ENCODE measurements at regions not wholly inside any gene's neighbourhood (a gene's known extent, or its start where the extent isn't known, plus 50 kb on each side); places are given as distances from the start of the nearest gene placed in this dataset.

DNA sequence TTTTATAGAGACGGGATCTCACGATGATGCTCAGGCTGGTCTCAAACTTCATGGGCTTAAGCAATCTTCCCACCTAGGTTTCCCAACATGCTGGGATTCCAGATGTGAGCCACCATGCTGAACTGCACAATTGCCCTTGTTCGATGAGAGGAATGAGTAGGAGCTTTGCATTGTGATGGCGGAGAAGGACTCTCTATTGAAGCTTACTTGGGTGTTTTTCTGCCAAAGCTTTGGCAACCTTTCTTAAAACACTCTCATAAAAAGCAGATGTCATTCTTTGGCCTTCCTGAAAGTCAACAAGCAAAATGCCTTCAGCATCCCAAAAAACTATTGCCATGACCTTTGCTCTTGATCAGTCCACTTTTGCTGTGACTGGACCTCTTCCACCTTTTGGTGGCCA, 904.8 kb upstream of the TMEM132C start:
- DNase-seq = no peak

DNA sequence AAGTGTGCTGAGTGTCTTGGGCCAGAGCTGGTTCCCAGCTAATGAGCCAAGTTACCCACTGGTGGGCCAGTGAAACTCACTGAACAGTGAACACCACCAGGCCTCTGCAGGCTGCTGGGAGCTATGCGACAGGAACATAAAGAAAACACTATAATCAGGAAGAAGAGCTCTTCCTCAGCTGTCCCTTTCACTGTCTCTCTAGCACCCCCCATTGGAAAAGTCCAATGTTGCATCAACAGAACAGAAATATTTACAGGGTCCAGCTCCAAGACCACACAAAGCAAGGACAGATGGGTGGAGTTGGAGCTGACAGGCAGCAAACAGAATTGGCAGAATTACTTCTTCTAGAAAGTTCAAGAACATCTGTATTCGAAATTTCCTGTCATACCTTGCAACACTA, 903.6 kb upstream of the TMEM132C start:
- no peak for DNase-seq

GRCh38 chr12:127373559-127373958, 893.4 kb upstream of the TMEM132C start:
- no peak for DNase-seq

DNA sequence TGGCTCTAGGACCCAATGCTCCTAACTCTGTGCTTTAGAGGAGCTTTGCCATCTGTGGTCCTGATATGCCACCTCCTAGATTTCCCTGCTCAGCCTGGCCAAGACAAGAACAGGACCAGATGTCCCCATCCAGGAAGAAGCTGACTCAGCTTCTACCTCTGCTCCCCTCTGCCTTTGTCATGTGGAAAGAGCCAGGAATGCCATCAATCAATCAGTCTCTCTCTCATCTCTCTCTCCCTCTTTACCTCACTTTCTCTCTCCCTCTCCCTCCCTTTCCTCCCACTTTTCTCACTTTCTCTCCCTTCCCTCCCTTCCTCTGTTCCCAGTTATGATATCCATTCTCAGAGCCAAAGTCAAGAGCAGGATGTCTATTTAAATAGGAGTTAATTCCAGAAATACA, 892.5 kb upstream of the TMEM132C start:
- DNase-seq = no peak

GRCh38 chr12:127381043-127381668, 885.8 kb upstream of the TMEM132C start:
- no peak for DNase-seq

- no peak for DNase-seq
Measured at GRCh38 chr12:127381681-127382080, 885.3 kb upstream of the TMEM132C start.

DNA sequence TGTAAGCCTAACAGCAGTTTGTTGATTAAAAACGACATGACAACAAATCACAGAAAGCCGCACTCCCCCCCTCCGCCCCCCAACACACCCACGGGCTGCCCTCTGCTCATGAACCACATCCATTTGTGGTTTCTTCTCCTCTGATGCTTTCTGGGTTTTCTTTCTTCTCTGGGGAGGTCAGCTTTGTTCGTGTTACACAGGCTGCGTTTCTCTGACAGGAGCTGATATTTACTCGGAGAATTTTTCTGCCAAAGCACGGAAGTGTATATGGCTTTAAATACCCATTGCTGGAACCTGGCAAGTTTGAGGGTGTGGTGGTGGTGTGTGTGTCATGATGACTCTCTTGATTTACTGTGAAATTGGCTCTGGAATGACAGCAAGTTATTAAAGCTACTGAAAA, 883.7 kb upstream of the TMEM132C start:
- DNase-seq = no peak

DNA sequence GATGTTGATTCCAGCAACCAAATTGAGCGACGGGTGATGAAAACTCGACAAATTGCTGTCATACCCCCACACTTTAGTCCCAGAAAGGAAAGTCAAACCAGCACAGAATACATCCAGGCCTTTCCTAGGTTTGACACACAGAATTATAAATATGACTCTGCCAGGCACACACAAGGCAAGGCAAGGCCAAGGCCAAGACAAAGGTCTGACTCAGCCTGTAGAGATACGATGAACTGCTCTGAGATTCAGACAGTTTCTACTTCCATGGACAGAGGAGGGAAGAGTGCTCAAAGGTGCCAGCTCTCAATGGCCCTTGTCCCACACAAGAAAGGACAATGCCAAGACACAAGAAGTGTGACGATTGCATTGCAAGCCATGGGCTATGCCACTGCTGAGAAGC, 880.2 kb upstream of the TMEM132C start:
- no peak for DNase-seq

GRCh38 chr12:127388985-127389384, 878.0 kb upstream of the TMEM132C start:
- no peak for DNase-seq

- no peak for DNase-seq
Measured at GRCh38 chr12:127389923-127390322, 877.0 kb upstream of the TMEM132C start.

DNA sequence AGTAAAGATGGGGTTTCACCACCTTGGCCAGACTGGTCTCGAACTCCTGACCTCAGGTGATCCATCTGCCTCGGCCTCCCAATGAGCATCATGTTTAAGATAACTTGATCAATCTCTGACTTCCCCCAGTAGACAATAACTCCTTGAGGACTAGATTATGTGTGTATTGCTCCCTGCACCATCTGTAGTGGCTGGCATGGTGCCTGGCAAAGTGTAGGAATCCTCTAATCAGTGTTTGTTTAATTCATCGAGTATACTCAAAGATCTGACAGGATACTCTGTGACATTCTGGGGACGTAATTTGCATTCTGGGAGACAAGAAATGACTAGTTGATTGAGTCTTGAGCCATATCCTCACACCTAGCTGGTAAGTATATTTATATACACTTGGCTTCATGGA, 873.5 kb upstream of the TMEM132C start:
- DNase-seq = no peak

- no peak for DNase-seq
Measured at GRCh38 chr12:127393896-127394295, 873.1 kb upstream of the TMEM132C start.

GRCh38 chr12:127396734-127397133, 870.2 kb upstream of the TMEM132C start:
- no peak for DNase-seq

- DNase-seq = no peak
Measured at GRCh38 chr12:127398016-127398710, 868.8 kb upstream of the TMEM132C start.

GRCh38 chr12:127399451-127399850, 867.5 kb upstream of the TMEM132C start:
- DNase-seq = no peak

GRCh38 chr12:127400221-127400620, 866.7 kb upstream of the TMEM132C start:
- no peak for DNase-seq

GRCh38 chr12:127401005-127401404, 866.0 kb upstream of the TMEM132C start:
- no peak for DNase-seq

GRCh38 chr12:127401536-127401935, 865.4 kb upstream of the TMEM132C start:
- DNase-seq = no peak

GRCh38 chr12:127411166-127411915, 855.6 kb upstream of the TMEM132C start:
- no peak for DNase-seq

- DNase-seq = no peak
Measured at GRCh38 chr12:127411981-127412380, 855.0 kb upstream of the TMEM132C start.

DNA sequence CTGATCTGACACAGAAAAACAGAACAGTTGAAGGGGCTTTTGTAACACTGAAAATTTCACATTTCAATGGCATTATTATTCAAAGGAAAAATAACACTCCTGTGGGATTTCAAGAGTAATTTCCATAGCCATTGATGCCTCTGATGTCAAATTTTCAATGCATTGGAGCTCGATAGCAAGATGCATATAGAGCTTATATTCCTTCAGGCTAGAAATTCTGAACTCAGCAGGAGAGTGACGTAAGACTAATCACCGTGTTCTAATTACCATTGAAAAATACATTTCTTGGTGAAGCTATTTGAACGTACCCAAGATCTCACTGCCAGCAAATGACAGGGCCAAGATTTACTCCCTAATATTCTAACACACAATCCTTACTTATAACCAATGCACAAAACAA, 854.1 kb upstream of the TMEM132C start:
- DNase-seq = no peak

- no peak for DNase-seq
Measured at GRCh38 chr12:127414186-127414585, 852.8 kb upstream of the TMEM132C start.

DNA sequence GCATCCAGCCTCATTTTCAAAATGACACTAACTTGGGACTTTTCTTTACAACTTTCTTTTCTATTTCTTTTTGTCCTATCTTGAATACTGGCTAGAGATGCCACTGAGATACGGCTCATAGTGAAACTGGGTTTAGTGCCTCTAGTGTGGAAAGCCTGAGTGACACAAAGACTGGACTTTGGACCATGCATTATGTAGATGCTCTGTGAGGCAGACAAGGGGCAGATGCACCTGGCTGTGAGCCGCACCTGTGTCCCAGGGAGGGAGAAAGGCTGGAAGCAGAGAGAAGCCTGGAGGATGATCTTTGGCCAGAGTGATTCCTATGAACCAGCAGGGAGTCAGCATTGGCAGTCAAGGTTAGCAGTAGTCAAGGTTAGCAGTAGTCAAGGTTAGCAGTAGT, 852.3 kb upstream of the TMEM132C start:
- no peak for DNase-seq

DNA sequence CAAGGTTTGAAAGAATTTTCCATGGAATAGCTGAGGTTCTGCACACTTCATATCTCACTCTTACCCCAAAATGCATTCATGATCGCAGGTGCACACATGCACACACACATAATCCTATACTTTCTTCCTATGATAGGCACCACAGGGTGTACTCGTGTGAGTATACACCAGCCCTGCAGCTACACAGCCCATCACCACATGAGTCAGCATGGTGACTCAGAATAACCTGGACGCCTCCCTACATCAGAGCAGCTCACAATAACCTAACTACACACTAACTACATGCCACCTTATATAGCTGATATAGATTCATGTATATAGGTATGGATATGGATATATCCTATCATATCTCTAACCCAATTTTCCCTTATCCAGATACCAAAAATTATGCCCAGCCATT, 850.2 kb upstream of the TMEM132C start:
- no peak for DNase-seq
